Activated CD8-positive, alpha-beta T cell treated with anti-CD3 and anti-CD28 coated beads for 36 hours (primary cell): ENCODE measurements at regions not wholly inside any gene's neighbourhood (a gene's known extent, or its start where the extent isn't known, plus 50 kb on each side); places are given as distances from the start of the nearest gene placed in this dataset.

Source experiments
- ATAC-seq: fragments of 200-7000 bp; cut with Tn5 transposase; one replicate; pipeline ENCODE4 v1.10.0; 2021; ENCODE audit warnings: mild to moderate bottlenecking, moderate library complexity
- CTCF ChIA-PET: fragments of 350-600 bp; sonication (Branson Sonifier 250); formaldehyde crosslinking; loops from one replicate; lab custom pipeline; 2021; ENCODE audit warnings: antibody characterized with exemption; lab: Charles Lee
- POLR2A ChIA-PET: fragments of 350-600 bp; sonication (Branson Sonifier 250); formaldehyde crosslinking; loops from one replicate; lab custom pipeline; 2021; ENCODE audit warnings: antibody characterized with exemption; lab: Charles Lee
- DNase-seq: peaks from one replicate; pipeline ENCODE4 v3.0.0-alpha.2; 2020
- H3K27ac Mint-ChIP-seq: one replicate; pipeline ENCODE4 v1.8.0; 2021; ENCODE audit warnings: mild to moderate bottlenecking, mixed read lengths
- H3K27me3 Mint-ChIP-seq: one replicate; pipeline ENCODE4 v1.8.0; 2021; ENCODE audit warnings: mixed read lengths
- H3K36me3 Mint-ChIP-seq: one replicate; pipeline ENCODE4 v1.8.0; 2021; ENCODE audit warnings: low read depth, mixed read lengths
- H3K4me1 Mint-ChIP-seq: one replicate; pipeline ENCODE4 v1.8.0; 2021; ENCODE audit warnings: low read depth, mixed read lengths
- H3K4me3 Mint-ChIP-seq: one replicate; pipeline ENCODE4 v1.8.0; 2021; ENCODE audit warnings: mild to moderate bottlenecking, moderate library complexity, mixed read lengths
- H3K9me3 Mint-ChIP-seq: one replicate; pipeline ENCODE4 v1.8.0; 2021; ENCODE audit warnings: mixed read lengths
- CTCF ChIP-seq: fragments of 200-600 bp; IDR thresholded peaks from one replicate; pipeline ENCODE4 v1.8.0; 2022; ENCODE audit warnings: antibody characterized with exemption, mild to moderate bottlenecking
- intact Hi-C: fragments of 100-400 bp; cut with micrococcal nuclease; formaldehyde crosslinking; loops from one replicate; pipeline ENCODE4 v1.10.0; 2022

GRCh38 chr10:42973870-42974692 is 102.8 kb upstream of the RET start:
- Mint-ChIP-seq H3K27me3 (no peaks in the 10 kb centered on the region), H3K4me3 (no peak overlapping the region), H3K27ac (no peak overlapping the region), H3K9me3 (no peaks in the 10 kb centered on the region), H3K36me3 (no peaks in the 10 kb centered on the region), H3K4me1 (no peaks in the 10 kb centered on the region)
- ATAC-seq, result no peak
- no peak for DNase-seq
- POLR2A ChIA-PET, result no interaction called here
- CTCF ChIA-PET, result no interaction called here
- intact Hi-C loops, result no loop called here
- no peak for TF ChIP-seq CTCF

GRCh38 chr10:42974693-42975002 is 102.2 kb upstream of the RET start:
- POLR2A ChIA-PET, result no interaction called here
- DNase-seq, result no peak

GRCh38 chr10:42975005-42975493 is 101.8 kb upstream of the RET start:
- intact Hi-C loops, result no loop called here
- H3K27me3 Mint-ChIP-seq, result no peaks in the 10 kb centered on the region
- ATAC-seq (no peak), DNase-seq (no peak)
- H3K9me3 Mint-ChIP-seq, result no peaks in the 10 kb centered on the region
- H3K36me3 Mint-ChIP-seq, result no peaks in the 10 kb centered on the region
- CTCF ChIA-PET, result no interaction called here
- POLR2A ChIA-PET, result no interaction called here
- no peaks in the 10 kb centered on the region for H3K4me1 Mint-ChIP-seq
- TF ChIP-seq CTCF, result no peak
- no peak overlapping the region for H3K4me3 Mint-ChIP-seq
- H3K27ac Mint-ChIP-seq, result no peak overlapping the region

More at GRCh38 chr10:42974693-42975002, 102.2 kb upstream of the RET start:
- Mint-ChIP-seq H3K36me3 (no peaks in the 10 kb centered on the region), H3K9me3 (no peaks in the 10 kb centered on the region), H3K27me3 (no peaks in the 10 kb centered on the region), H3K27ac (no peak overlapping the region), H3K4me1 (no peaks in the 10 kb centered on the region), H3K4me3 (no peak overlapping the region)
- intact Hi-C loops, result no loop called here
- TF ChIP-seq CTCF, result no peak
- CTCF ChIA-PET, result no interaction called here
- ATAC-seq, result no peak

GRCh38 chr10:42975558-42976340 is 101.1 kb upstream of the RET start:
- CTCF ChIA-PET, result no interaction called here
- Mint-ChIP-seq H3K36me3 (no peaks in the 10 kb centered on the region), H3K27me3 (no peaks in the 10 kb centered on the region), H3K27ac (no peak overlapping the region), H3K4me1 (no peaks in the 10 kb centered on the region), H3K4me3 (no peak overlapping the region), H3K9me3 (no peaks in the 10 kb centered on the region)
- ATAC-seq, result no peak
- TF ChIP-seq CTCF, result no peak
- POLR2A ChIA-PET, result no interaction called here
- intact Hi-C loops, result no loop called here
- no peak for DNase-seq
